GM21786 (cell line): ENCODE measurements at regions not wholly inside any gene's neighbourhood (a gene's known extent, or its start where the extent isn't known, plus 50 kb on each side); places are given as distances from the start of the nearest gene placed in this dataset.
A peak's percentile ranks its signal among the peaks of the same experiment; 100 is the strongest.
"Not testable (repeated sequence)": the region's sequence is repeated elsewhere in the genome, so short reads cannot be mapped to it uniquely, and the experiment has no call there.

Experiments
- ATAC-seq: cut with Tn5 transposase; IDR thresholded peaks from one replicate; pipeline ENCODE4 v1.9.1; 2021; ENCODE audit not compliant: unreplicated experiment

GRCh38 chr13:30520571-30520970, 54.8 kb upstream of the HMGB1 start:
- ATAC-seq: no peak

GRCh38 chr13:30523211-30523610, 57.5 kb upstream of the HMGB1 start:
- ATAC-seq: no peak

GRCh38 chr13:30523817-30524216, 58.1 kb upstream of the HMGB1 start:
- not testable (repeated sequence) for ATAC-seq

GRCh38 chr13:30525212-30525611, 59.5 kb upstream of the HMGB1 start:
- ATAC-seq: not testable (repeated sequence)

- no peak for ATAC-seq
Measured at GRCh38 chr13:30526612-30527495, 61.1 kb upstream of the HMGB1 start.

- peak; percentile 94 for ATAC-seq
Measured at GRCh38 chr13:30529085-30529834, 63.5 kb upstream of the HMGB1 start.

GRCh38 chr13:30535046-30535445, 69.3 kb upstream of the HMGB1 start:
- no peak for ATAC-seq

GRCh38 chr13:30545320-30545719, 72.4 kb upstream of the USPL1 start:
- ATAC-seq: no peak

GRCh38 chr13:30548046-30548445, 69.7 kb upstream of the USPL1 start:
- not testable (repeated sequence) for ATAC-seq

GRCh38 chr13:30551189-30551588, 66.5 kb upstream of the USPL1 start:
- ATAC-seq: no peak

GRCh38 chr13:30552567-30552966, 65.2 kb upstream of the USPL1 start:
- ATAC-seq: no peak

- ATAC-seq: no peak
Measured at GRCh38 chr13:30559274-30559673, 58.4 kb upstream of the USPL1 start.

- no peak for ATAC-seq
Measured at GRCh38 chr13:30560212-30560611, 57.5 kb upstream of the USPL1 start.

- ATAC-seq: no peak
Measured at GRCh38 chr13:30561511-30561910, 56.2 kb upstream of the USPL1 start.

GRCh38 chr13:30564489-30564888, 53.2 kb upstream of the USPL1 start:
- no peak for ATAC-seq

- no peak for ATAC-seq
Measured at GRCh38 chr13:30565658-30566057, 52.1 kb upstream of the USPL1 start.

- no peak for ATAC-seq
Measured at GRCh38 chr13:30567072-30567471, 50.6 kb upstream of the USPL1 start.
